ACHN (cell line): ENCODE measurements at regions not wholly inside any gene's neighbourhood (a gene's known extent, or its start where the extent isn't known, plus 50 kb on each side); places are given as distances from the start of the nearest gene placed in this dataset.

Experiments used
- DNase-seq: peaks from one replicate; pipeline ENCODE4 v3.0.0-alpha.2; 2015
- in situ Hi-C: cut with HindIII; loops from 2 replicates; pipeline ENCODE4 v1.10.0; 2017; ENCODE audit warnings: low sequenced_read_pairs, low pct_ligation_motif_present, low pct_unique_long_range_greater_than_20kb

DNA sequence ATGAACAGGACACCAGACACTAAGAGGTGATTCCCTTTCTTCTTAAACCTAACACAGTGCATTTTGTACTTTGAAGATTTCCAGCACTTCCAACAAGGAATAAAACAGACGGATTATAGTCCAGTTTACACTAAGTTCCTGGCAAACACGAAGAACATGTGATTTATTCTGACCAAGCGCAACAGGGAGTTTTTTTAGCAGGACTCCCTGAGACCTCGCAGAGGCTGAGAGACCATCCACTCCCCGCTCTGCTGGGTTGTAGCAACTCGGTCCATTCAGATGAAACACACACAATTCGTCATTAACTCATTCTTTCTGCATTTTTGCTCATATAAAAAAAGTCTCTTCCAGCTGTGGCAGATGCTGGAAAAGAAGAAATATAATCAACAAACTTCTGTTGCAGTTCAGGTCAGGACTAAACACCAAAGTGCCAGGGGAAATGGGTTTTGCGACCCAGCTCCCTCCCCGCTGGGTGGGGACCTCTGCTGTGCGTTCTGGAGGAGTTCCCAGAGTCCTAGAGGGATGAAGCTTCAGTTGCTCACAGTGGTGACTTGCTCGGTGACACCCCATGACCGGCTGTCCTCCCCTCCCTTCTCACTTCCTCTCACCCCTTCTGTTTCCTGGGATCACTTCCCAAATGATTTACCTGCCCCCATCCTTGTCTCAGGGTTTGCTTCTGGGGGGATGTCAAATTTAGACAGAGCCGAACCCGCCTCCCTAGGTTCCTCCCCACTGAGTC lies 52.5 kb downstream of the KCNF1 start:
- in situ Hi-C loops = no loop called here
- no peak for DNase-seq

DNA sequence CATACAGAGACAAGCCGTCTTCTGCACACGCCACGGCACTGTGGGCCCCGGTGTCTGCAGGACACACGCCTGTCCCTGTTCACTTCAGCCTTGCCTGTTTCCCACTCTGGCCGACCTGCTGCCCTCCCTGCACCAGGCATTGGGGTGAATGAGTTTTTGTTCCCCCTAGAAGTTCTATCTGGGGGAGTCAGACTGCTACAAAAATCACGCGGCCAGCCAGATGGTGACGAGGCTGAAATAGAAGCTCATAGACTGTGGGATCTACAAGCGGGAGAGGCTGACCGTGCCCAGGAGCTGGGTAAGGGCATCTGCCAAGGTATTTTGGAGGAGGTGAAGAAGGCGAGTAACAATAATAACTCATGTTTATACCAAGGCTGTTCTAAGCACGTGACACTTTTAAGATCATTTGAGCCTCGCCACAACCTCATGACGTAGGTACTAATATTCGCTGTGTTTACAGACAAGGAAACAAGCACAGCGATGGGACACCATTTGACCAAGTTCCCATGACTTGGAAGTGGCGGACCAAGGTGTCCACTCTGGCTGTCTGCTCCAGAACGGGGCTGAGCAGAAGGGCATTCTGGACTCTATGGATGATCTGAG lies 53.6 kb downstream of the KCNF1 start:
- in situ Hi-C loops = no loop called here

DNA sequence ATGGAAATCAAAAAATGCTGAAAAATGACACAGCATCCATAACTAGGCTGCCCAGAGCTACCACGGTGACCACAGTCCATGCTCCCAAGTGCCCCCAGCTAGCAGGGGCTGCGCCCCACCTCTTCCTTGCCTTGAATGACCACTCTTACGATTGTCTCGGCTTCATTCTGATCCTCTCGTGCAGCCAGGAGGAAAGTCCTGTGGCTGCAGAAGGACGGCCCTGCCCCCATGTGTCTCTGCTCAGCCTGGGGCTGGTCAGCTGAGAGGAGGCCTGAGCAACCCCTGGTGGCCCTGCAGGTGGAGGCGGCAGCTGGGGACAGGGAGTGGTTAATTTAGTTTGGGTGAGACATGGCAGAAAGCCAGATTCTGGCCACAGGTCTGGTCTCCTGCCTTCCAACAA lies 54.3 kb downstream of the KCNF1 start:
- DNase-seq = no peak
- in situ Hi-C loops = no loop called here

More for the DNA sequence above, 53.6 kb downstream of the KCNF1 start:
- no peak for DNase-seq

DNA sequence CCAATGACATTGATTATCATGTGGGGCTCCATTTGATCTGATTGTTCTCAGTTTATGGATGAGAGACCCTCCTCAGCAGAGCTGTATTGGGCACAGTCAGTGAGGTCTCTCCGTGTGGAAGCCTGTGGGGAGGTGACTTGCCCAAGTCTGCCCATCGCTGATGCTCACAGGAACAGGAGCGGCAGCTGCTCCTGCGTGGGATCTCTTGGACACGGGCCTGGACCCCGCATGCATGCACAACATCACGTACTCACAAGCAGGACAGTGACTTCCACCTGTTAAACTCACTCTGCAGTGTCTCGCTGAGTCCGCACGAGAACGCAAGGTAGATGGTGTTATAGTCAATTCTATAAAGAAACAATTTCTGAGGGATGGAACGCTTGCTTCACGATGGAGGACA lies 55.0 kb downstream of the KCNF1 start:
- DNase-seq = no peak
- in situ Hi-C loops = no loop called here

DNA sequence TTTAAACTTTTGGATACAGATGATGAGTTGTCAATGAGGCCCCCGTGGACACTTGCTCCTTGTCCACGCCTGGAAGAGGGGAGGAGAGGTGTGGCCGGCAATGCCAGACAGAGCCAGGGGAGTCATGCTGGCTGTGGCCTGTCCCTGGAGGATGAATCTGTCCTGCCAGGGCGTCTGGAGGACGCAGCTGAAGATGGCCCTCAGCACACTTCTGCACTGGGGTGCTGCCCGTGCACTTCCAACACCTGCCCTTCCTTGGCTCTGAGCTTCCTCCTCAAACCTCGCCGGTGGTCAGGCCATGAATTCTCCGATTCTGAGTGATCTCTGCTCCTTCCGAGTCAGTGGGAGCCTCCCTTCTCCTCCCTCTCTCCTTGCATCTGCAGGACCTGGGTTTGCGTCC lies 56.4 kb downstream of the KCNF1 start:
- in situ Hi-C loops = no loop called here

DNA sequence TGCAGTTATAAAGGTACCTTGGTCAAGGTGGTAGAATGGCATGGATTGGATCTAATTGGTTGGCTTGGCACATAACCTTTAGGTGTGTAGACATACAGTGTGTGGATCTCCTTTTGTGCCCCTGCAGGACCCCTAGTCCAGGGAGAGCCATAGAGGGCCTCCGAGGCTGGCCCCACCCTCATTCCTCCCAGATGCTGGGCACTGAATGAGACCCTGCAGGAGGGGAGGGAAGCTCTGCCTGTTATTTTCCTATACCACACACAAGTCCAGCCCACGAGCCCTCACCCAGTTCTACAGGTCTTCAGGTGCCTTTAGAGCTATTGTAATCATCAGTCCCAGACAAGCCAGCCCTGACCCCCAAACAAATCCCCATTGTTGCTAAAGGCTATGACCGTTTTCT lies 58.9 kb downstream of the KCNF1 start:
- in situ Hi-C loops = no loop called here

More for the DNA sequence above, 56.4 kb downstream of the KCNF1 start:
- no peak for DNase-seq

DNA sequence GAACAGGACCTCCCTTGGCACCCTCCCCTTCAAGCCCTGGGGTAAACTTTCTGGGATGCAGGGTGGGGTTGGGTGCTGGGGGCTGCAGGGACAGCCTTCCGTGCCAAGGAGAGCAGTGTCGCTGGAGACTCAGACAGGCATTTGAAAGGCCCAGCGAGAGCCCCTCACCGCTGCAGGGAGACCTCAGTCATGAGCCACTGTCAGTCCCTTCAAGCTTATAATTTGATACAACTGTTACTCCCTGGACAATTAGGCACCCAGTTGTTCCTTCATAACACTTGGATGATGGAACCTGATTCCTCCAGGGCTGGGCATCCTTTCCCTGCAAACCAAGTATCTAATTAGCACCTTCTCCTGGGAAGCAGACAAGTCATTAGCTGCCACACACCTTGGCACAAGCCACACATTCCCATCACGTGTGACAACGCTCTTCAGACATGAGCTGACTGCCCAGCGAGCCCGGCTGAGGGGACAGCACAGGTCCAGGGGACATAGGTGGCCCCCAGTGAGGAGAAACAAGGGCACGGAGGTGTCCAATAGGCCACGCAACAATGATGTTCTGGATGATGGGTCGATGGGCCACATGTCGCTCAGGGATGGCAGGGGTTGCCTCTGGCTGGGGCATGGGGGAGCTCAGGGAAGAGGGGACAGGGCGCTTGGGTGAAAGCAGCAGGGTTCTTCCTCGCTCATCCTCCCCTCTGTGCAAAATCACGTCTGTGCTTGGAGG lies 59.6 kb downstream of the KCNF1 start:
- in situ Hi-C loops = no loop called here
- DNase-seq = no peak

More for the DNA sequence above, 58.9 kb downstream of the KCNF1 start:
- no peak for DNase-seq

DNA sequence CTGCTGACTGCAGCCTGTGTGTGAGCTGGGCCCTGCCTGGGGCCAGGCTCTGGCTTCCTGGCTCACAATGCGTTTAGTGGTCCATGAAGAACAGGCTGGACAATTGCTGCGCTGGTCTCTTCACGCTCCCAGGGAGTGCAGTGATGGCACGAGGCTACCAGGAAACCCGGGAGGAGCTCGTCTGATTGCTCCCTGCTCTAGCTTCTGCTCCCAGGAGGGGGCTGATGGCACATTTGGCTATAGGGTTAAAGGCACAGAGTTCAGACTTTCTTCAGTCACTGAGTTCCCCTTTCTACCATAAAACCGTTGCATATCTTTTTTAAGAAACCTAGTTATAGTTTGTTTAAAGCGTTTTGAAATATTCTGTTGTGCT lies 60.1 kb downstream of the KCNF1 start:
- DNase-seq = no peak
- in situ Hi-C loops = no loop called here

DNA sequence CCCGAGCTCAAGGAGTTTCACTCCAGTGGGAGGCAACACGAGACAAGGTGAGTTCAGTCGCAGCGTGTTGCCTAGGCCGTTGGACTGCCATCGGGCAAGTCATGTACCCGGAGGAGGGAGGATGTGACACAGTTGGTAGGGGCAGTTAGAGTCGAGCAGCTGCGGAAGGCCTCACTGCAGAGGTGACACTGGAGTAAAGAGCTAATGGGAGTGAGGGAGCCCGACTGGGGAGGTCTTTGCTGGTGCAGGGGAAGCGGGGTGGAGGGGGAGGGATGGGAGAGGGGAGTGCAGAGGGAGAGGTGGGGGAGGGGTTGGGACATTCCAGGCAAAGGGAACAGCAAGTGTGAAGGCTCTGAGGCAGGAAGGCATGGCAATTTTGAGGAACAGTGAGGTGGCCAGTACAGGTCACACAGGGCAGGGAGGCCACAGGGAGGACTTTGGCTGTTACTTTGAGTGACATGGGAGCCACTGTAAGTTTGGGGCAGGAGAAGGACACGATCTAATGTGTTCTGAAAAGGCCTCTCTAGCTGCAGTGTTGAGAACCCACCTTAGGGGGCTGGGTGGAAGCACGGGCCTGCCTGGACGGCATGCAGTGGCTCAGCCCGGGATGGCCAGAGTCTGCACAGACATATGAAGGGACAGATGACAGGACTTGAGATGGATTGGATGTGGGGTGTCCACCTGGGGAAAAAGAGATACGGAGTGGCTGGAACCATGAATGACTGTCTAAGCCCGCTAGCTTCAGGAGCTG lies 61.1 kb downstream of the KCNF1 start:
- no peak for DNase-seq
- in situ Hi-C loops = no loop called here

DNA sequence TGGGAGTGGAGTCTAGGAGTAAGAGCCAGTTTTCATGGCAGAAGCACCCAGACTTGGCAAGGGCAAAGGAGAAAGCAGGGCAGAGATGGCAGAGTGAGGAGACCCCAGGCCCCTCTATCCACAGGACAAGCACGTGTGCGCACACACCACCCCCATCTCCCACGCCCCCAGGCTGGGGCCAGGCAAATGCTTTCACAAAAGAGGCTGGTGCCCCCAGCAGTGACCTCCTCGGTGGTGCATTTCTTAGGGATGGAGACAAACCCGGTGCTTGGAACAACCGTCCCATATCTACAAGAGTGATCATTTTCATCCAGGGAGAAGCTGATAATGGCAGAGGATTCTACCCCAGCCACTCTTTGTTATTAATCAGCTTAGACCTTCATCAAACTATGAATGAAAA lies 62.0 kb downstream of the KCNF1 start:
- in situ Hi-C loops = no loop called here
- DNase-seq = no peak

DNA sequence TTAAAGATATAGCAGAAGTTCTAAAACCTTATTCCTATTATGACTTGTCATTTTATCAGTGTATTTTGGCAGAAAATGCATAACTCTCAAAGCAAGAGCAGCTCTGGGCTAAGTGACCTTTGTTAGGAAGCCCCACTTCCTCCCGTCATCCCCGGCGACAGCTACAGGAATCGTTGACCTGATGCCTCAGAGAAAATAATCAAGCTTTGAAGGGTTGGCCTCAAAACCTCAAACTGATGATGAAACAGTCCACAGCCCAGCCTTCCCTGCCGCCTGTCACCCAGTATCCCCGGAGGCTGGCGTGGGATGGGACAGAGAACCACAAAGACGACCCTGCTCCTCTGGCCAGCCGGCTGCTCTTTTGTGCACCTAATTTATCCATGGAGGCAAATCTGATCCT lies 65.3 kb downstream of the KCNF1 start:
- in situ Hi-C loops = no loop called here
- no peak for DNase-seq

DNA sequence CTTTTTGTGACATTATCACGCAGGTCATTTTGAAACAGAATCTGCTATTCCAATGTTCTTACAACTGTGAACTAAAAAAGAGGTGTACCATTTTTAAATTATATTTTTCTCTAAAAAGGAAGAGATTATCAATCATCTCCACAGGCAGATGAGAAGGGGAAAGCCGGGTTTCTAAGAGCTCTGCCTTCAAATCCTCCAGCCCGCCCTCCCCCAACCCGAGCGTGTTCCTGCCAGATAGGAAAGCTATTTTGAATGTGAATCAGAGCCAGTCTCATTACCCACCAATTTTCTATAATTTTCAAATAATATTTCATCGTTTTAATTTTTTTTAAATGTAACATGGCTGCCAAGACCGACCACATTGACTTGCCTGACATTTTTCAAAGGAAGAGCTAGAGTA lies 65.9 kb downstream of the KCNF1 start:
- DNase-seq = no peak
- in situ Hi-C loops = no loop called here

DNA sequence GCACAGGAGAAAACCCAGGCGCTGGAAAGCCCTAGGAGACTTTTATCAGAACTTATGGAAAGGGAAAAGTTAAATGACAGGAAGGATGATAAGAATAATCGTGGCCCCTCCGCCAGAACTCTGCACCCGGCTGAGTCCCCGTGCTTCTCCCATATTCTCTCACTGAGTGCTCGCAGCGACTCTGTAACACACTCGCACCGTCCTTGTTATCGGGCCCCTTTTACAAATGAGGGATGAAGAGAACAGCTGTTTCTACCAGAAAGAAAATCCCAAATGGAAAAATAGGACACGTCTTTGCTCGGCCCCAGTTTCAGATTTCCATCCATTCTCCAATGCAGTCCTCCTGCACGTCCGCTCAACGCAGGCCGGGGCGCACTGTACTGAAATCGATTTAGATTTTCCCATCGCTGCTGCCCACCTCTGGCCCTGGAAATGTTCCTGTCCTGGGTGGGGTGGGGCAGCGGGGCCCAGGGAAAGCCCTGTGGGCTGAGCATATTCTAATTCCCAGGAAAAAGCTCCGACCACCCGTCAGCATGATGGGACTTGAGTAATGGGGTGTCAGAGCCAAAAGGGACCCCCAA lies 66.4 kb downstream of the KCNF1 start:
- in situ Hi-C loops = no loop called here
- no peak for DNase-seq

DNA sequence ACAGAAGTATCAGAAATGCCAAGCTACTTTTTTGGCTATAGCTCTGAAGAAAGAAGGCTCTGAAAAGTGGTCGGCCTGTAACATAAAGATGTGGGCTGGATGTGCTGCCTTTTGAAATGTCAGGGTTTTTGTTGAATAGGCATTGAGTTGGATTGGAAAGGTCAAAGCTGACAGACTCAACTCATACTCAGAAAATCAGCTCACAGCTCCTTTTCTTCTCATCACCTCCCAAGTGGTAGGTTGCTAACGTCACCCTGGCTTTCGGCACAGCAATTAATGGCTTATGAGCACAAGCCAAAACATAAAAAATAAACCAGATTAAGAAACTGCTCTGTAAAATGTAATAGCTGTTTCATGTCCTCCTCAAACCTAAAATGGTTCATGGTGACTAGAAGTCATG lies 68.3 kb downstream of the KCNF1 start:
- no peak for DNase-seq
- in situ Hi-C loops = no loop called here

DNA sequence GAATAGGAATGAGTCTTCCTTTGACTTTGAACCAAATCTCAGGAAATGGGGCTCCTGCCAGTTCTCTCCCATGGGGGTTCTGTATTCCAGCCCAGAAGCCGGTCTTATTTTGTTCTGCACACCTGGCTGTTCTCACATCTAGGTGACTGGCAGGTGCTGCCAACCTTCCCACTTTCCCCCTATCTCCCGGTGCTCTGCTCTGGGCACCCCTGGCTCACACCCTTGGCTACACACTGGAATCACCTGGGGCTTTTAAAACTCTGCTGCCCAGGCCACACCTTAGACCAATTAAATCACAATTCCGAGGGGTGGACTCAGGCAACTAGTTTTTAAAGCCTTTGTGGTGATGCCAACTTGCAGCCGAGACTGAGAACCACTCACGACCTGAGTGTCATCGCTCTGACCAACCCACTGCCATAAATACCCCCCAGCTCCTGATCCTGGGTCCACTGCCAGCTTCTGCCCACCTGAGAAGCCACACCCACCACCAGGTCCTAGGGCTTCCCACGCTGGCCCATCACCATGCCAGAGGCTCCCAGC lies 69.2 kb downstream of the KCNF1 start:
- in situ Hi-C loops = no loop called here
- DNase-seq = no peak

DNA sequence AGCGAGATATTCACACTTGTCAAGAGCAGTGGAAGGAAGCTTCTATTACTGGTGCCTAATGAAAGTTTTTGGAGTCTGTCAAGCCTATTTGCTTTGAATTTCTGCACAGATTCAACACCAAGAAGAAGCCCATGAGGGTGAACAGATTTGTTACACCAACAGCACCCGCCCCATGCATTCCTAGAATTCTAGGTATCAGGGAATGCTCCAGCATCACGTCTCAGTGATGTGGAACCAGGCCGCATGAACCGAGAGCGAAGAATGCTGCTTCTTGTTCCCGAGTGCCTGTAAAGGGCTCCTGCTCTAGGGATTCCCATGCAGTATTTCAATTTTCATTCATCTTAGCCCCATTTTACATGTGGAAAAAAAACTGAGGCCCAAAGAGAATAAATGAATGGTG lies 69.7 kb downstream of the KCNF1 start:
- in situ Hi-C loops = no loop called here

DNA sequence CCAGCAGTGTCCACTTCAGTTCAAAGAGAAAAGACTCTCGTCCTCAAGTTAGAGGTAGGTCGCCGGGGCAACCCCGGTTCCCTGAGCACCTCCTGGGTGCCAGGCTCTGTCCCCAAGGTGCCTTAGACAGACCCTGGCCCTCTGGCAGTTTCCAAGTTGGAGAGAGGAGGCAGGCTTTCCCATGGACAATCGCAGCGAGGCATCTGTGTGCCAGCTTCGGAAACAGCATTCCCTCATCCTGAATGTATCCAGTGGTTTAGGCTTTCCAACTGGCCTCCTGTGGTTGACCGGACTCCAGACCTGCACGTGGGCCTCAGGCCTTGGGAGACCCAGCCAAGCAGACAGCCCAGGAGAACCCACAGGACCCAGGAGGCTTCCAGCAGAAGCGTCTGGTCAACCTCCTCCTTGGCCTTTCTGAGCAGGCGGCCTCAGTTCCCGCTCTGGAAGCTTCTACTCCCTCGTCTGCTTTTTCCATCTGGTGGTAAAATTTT lies 70.3 kb downstream of the KCNF1 start:
- in situ Hi-C loops = no loop called here

More for the DNA sequence above, 69.7 kb downstream of the KCNF1 start:
- no peak for DNase-seq

DNA sequence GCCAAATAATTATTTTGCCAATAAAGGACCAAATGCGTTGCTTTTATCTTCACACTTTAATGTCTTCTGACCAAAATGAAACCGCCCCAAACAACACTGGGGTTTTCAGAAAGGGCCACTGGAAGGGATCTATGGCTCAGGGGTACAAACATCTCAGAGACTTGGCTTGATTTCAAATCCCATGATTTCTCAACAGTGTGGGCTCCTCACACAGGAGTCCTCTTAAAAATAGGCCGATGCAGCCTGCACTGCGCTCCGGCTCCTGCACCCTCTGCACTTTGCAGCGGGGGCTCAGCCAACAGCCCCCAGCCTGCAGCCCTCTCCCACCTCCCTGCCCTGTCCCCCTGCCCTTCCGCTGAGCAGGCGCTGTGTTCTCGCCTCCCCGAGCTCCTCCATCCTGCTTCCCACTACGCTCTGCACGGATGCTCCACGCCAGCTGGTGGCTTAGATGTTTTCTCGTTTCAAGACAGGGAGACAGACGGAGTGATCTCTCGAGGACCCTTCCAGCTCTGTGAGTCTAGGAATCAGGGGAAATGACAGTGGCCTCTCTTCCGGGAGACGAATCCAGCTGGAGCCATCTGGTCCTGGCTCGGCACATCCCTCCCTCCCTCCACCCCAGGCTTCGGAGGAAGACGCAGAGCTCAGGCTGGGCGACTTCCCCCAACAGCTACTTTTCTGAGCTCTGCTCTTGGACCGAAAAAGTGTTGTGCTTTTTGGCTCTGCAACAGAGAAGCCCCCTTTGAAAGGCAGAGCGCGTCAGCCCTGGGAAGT lies 71.4 kb downstream of the KCNF1 start:
- in situ Hi-C loops = no loop called here
- DNase-seq = no peak

More for the DNA sequence above, 70.3 kb downstream of the KCNF1 start:
- DNase-seq = no peak
